HFF-Myc (cell line): ENCODE measurements at regions not wholly inside any gene's neighbourhood (a gene's known extent, or its start where the extent isn't known, plus 50 kb on each side); places are given as distances from the start of the nearest gene placed in this dataset.

Source experiments
- DNase-seq: peaks from one replicate; pipeline ENCODE4 v3.0.0-alpha.2; 2011; ENCODE audit warnings: low read depth; ENCODE audit errors: extremely low read depth
- H3K4me3 ChIP-seq: replicated peaks from 2 replicates; pipeline ENCODE4 v1.5.1; 2011; ENCODE audit warnings: low read depth, mild to moderate bottlenecking, control low read depth, low read length
- CTCF ChIP-seq: IDR thresholded peaks from 2 replicates; pipeline ENCODE4 v1.5.1; 2012; ENCODE audit warnings: mild to moderate bottlenecking, low read depth, low read length, control low read depth; ENCODE audit errors: missing control alignments

GRCh38 chr3:25037049-25037547 is 391.0 kb upstream of the RARB start:
- peak; percentile 77 for DNase-seq
- H3K4me3 ChIP-seq = no peak overlapping the region
- no peak for TF ChIP-seq CTCF

- no peak for TF ChIP-seq CTCF
Measured at GRCh38 chr3:25038271-25038670, 389.8 kb upstream of the RARB start.

GRCh38 chr3:25038922-25039321 is 389.1 kb upstream of the RARB start:
- no peak overlapping the region for H3K4me3 ChIP-seq
- no peak for TF ChIP-seq CTCF

More at GRCh38 chr3:25038271-25038670, 389.8 kb upstream of the RARB start:
- DNase-seq = no peak
- H3K4me3 ChIP-seq = no peak overlapping the region

GRCh38 chr3:25040748-25041147 is 387.3 kb upstream of the RARB start:
- no peak overlapping the region for H3K4me3 ChIP-seq
- DNase-seq = no peak
- TF ChIP-seq CTCF = no peak

More at GRCh38 chr3:25038922-25039321, 389.1 kb upstream of the RARB start:
- no peak for DNase-seq

- no peak for TF ChIP-seq CTCF
- H3K4me3 ChIP-seq = no peak overlapping the region
- DNase-seq = no peak
Measured at GRCh38 chr3:25041871-25042584, 386.0 kb upstream of the RARB start.

- no peak for TF ChIP-seq CTCF
- no peak overlapping the region for H3K4me3 ChIP-seq
- no peak for DNase-seq
Measured at GRCh38 chr3:25043177-25043576, 384.9 kb upstream of the RARB start.

GRCh38 chr3:25043749-25044148 is 384.3 kb upstream of the RARB start:
- H3K4me3 ChIP-seq = no peak overlapping the region
- TF ChIP-seq CTCF = no peak
- DNase-seq = no peak
